ENCODE measurements at regions not wholly inside any gene's neighbourhood (a gene's known extent, or its start where the extent isn't known, plus 50 kb on each side); places are given as distances from the start of the nearest gene placed in this dataset.

DNA sequence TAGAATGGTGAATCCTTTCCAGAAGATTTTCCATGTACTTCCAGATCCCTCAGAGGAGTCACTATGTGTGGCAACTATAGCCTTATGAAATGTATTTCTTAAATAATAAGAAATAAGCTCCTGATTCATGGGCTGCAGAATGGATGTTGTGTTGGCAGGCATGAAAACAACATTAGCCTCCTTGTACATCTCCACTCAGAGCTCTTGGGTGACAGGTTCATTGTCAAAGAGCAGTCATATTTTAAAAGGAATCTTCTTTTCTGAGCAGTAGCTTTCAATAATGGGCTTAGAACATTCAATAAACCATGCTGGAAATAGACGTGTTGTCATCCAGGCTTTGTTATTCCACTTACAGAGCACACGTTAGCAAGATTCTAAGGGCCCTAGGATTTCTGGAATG lies 96.6 kb downstream of the CDC7 start:
- TF ChIP-seq, protein P1, sequence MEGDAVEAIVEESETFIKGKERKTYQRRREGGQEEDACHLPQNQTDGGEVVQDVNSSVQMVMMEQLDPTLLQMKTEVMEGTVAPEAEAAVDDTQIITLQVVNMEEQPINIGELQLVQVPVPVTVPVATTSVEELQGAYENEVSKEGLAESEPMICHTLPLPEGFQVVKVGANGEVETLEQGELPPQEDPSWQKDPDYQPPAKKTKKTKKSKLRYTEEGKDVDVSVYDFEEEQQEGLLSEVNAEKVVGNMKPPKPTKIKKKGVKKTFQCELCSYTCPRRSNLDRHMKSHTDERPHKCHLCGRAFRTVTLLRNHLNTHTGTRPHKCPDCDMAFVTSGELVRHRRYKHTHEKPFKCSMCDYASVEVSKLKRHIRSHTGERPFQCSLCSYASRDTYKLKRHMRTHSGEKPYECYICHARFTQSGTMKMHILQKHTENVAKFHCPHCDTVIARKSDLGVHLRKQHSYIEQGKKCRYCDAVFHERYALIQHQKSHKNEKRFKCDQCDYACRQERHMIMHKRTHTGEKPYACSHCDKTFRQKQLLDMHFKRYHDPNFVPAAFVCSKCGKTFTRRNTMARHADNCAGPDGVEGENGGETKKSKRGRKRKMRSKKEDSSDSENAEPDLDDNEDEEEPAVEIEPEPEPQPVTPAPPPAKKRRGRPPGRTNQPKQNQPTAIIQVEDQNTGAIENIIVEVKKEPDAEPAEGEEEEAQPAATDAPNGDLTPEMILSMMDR (conservative IDR thresholded peaks at IDR 0.05 in 1 of 2, IDR thresholded peaks at IDR 0.05 in 1 of 2; ENCODE audit: extremely low read depth in 1 of 2, insufficient read depth in 1 of 2, low read depth in 1 of 2, low read length in 2 of 2) = no peak
- TF ChIP-seq EZH2 (IDR thresholded peaks at IDR 0.05; ENCODE audit: borderline replicate concordance, low read length) = no peak

Data from mammary epithelial cell (primary cell).